Stimulated activated CD4-positive, alpha-beta T cell treated with anti-CD3 and anti-CD28 coated beads, Interleukin-1b, Interleukin-23, amount 100 ng/mL, for 24 hours (primary cell): ENCODE measurements at regions not wholly inside any gene's neighbourhood (a gene's known extent, or its start where the extent isn't known, plus 50 kb on each side); places are given as distances from the start of the nearest gene placed in this dataset.
"Not testable (repeated sequence)": the region's sequence is repeated elsewhere in the genome, so short reads cannot be mapped to it uniquely, and the experiment has no call there.

ENCODE experiments used
- DNase-seq, 4 experiments: peaks; one replicate each; pipeline ENCODE4 v3.0.0-alpha.2; 2020; ENCODE audit warnings: low read depth in 4 of 4, low spot score in 1 of 4

GRCh38 chr4:143819029-143819428, 86.3 kb downstream of the GYPE start:
- no peak for DNase-seq

- not testable (repeated sequence) for DNase-seq
Observed at GRCh38 chr4:143817866-143818265, 87.5 kb downstream of the GYPE start.

GRCh38 chr4:143815375-143815774, 90.0 kb downstream of the GYPE start:
- not testable (repeated sequence) for DNase-seq

DNA sequence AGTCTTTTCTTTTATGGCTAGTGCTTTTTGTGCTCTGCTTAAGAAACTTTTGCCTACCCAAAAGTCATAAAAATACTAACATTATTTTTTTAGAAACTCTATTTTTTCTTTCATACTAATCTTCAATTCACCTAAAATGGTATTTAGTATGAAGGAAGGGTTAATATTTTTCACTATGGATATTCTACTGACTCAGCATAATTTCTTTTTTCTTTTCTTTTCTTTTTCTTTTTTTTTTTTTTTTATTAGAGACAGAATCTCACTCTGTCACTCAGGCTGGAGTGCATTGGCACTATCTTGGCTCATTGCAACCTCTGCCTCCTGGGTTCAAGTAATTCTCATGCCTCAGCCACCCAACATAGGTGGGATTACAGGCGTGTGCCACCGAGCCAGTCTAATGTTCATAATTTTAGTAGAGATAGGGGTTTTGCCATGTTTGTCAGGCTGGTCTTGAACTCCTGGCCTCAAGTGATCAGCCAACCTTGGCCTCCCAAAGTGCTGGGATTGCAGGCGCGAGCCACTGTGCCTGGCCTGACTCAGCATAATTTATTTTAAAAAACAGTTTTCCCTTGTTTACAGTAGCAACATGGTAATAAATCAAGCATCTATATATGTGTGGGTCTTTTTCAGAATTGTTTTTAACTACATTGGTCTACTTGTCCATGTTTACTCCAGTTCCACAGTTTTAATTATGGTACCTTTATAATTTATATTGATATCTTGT, 91.8 kb downstream of the GYPE start:
- not testable (repeated sequence) for DNase-seq

GRCh38 chr4:143791693-143792092, 91.2 kb upstream of the FREM3 start:
- not testable (repeated sequence) for DNase-seq

DNA sequence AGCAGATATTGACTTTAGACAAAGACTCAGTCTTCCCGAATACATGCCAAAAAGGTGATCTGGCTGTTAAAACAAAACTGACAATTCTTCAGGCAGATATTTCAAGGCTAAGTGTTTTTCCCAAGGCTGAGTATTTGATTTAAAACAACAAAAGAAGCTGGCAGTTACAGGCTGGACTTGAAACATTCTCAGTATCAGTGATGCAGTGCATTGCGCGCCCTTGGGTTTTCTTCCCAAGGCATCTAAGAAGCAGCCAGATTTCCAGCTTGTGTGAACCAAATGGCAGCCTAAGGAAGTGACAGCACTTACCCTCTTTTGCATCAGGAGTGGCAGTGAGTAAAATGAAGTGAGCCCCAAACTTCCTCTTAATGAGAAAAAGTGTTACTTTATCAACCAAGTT, 90.0 kb upstream of the FREM3 start:
- not testable (repeated sequence) for DNase-seq

DNA sequence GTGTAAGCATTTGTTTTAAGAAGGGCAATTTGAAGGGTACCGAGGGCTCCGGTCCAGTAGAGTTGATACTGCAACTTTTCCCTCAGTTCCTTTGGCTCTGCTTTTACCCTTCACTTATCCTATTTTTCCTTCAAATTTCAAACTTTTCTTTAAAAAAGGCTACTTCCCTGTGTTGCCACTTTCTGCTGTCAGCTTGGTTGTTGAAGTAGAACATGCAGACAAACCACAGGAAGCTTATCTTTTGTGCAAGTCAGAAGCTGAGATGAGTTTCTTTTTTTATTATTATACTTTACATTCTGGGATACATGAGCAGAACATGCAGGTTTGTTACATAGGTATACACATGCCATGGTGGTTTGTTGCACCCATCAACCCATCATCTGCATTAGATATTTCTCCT, 89.1 kb upstream of the FREM3 start:
- not testable (repeated sequence) for DNase-seq

DNA sequence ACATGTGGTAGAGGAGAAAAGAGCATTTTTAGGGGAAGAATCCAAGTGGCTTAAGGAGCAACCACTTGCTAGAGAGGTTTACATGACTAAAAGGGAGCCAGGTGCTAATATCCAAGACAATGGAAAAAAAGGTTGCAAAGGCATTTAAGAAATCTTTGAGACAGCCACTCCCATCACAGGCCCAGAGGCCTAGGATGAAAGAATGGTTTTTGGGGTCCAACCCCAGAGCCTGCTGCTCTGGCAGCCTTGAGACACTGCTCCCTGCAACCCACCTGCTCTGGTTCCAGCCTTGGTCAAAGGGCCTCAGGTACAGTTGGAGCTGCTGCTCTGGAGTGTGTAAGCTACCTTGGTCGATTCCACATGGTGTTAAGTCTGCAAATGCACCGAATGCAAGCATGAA, 84.1 kb upstream of the FREM3 start:
- no peak for DNase-seq

DNA sequence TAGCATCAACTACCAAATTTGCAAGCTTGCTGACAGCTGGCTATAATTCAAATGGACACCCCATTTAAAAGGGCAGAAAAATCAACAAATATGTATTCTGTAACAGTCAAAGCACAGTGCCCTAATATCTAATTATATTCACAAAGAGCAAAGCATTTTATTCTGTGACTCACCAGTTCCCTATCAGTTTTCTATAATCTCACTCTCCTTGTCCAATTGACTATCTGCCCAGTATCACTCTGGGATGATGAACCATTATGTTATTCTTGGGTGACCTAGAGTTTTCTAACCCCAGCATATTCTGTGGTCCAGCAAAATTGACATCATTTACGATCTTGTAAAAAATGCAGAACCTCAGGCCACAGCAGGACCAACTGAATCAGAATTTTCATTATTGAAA, 82.0 kb upstream of the FREM3 start:
- DNase-seq: no peak

- DNase-seq: peak in 2 of 4 experiments; percentile 20 to 33
Observed at GRCh38 chr4:143773998-143774895, 73.8 kb upstream of the FREM3 start.

GRCh38 chr4:143771269-143771668, 70.8 kb upstream of the FREM3 start:
- no peak for DNase-seq

GRCh38 chr4:143768007-143768591, 67.6 kb upstream of the FREM3 start:
- no peak for DNase-seq

GRCh38 chr4:143763587-143763986, 63.1 kb upstream of the FREM3 start:
- DNase-seq: no peak

- no peak for DNase-seq
Observed at GRCh38 chr4:143762511-143762910, 62.0 kb upstream of the FREM3 start.
